HCT116 (cell line): ENCODE measurements at regions not wholly inside any gene's neighbourhood (a gene's known extent, or its start where the extent isn't known, plus 50 kb on each side); places are given as distances from the start of the nearest gene placed in this dataset.

ENCODE experiments used
- ATAC-seq: fragments of 200-7000 bp; cut with Tn5 transposase; 2 replicates; pipeline ENCODE4 v1.9.1; 2020; ENCODE audit warnings: mild to moderate bottlenecking, moderate library complexity
- BruUV-seq: library from RNA; stranded (reverse); fragments of 400-500 nt; replicated peaks from 2 replicates; lab custom pipeline; 2021; lab: Mats Ljungman, UMichigan
- CTCF ChIA-PET: fragments of 300-600 bp; sonication (Branson Sonifier 250); formaldehyde crosslinking; loops from one replicate; lab custom pipeline; 2021; ENCODE audit warnings: antibody characterized with exemption; lab: Charles Lee
- POLR2A ChIA-PET: fragments of 300-600, 350-600 bp; sonication (Branson Sonifier 250); formaldehyde crosslinking; loops from one replicate; lab custom pipeline; 2021; ENCODE audit warnings: antibody characterized with exemption; lab: Charles Lee
- RAD21 ChIA-PET, 2 experiments: fragments of 300-600 bp; sonication (Branson Sonifier 250); formaldehyde crosslinking; loops; one replicate each; lab custom pipeline; 2023; ENCODE audit warnings: low total read pairs in 2 of 2; ENCODE audit not compliant: uncharacterized antibody in 2 of 2, unreplicated experiment in 2 of 2, low non-redundant PET in 1 of 2; lab: Charles Lee
- DNase-seq: peaks from one replicate; pipeline ENCODE4 v3.0.0-alpha.2; 2010; ENCODE audit warnings: low read depth, low spot score
- H2AFZ ChIP-seq: fragments of 200-600 bp; shearing (Covaris generic), sonication (generic); 2 replicates; pipeline ENCODE4 v1.6.1; 2017; ENCODE audit warnings: low read depth, mixed run types, mixed read lengths, antibody characterized with exemption, low read length; ENCODE audit not compliant: poor library complexity, severe bottlenecking
- H3K27ac ChIP-seq: 2 replicates; pipeline ENCODE4 v1.5.1; 2012; ENCODE audit warnings: low read depth, low read length
- H3K27me3 ChIP-seq: fragments of 200-600 bp; sonication (generic); 2 replicates; pipeline ENCODE4 v1.6.1; 2016; ENCODE audit warnings: mixed run types, low read length, mixed read lengths; ENCODE audit not compliant: insufficient read depth
- H3K36me3 ChIP-seq, 2 experiments: fragments of 200-500 bp in 1 of 2; fragments of 200-600 bp in 1 of 2; sonication (Bioruptor generic) in 1 of 2; sonication (generic) in 1 of 2; 2 replicates each; pipeline versions ENCODE4 v1.5.1 to v1.6.1; 2014 to 2016; ENCODE audit warnings: low read length in 2 of 2, inconsistent platforms in 1 of 2, mixed read lengths in 1 of 2, mixed run types in 1 of 2; ENCODE audit not compliant: insufficient read depth in 2 of 2, control insufficient read depth in 1 of 2
- H3K4me1 ChIP-seq, 2 experiments: fragments of 200-600 bp in 1 of 2; sonication (generic) in 1 of 2; 2 replicates each; pipeline versions ENCODE4 v1.5.1 to v1.6.1; 2012 to 2017; ENCODE audit warnings: low read length in 2 of 2, inconsistent platforms in 1 of 2, mild to moderate bottlenecking in 1 of 2, mixed read lengths in 1 of 2, mixed run types in 1 of 2, moderate library complexity in 1 of 2; ENCODE audit not compliant: insufficient read depth in 2 of 2, control insufficient read depth in 1 of 2
- H3K4me2 ChIP-seq: fragments of 200-600 bp; sonication (generic); 2 replicates; pipeline ENCODE4 v1.6.1; 2017; ENCODE audit warnings: mixed run types, low read length, mixed read lengths
- H3K4me3 ChIP-seq, 2 experiments: fragments of 200-600 bp in 1 of 2; sonication (generic) in 1 of 2; replicated peaks in 1 of 2; 2 replicates each; pipeline ENCODE4 v1.5.1; 2011 to 2016; ENCODE audit warnings: low read length in 2 of 2, control low read depth in 1 of 2, low read depth in 1 of 2, mild to moderate bottlenecking in 1 of 2, mixed read lengths in 1 of 2, mixed run types in 1 of 2
- H3K79me2 ChIP-seq: fragments of 200-600 bp; sonication (generic); 2 replicates; pipeline ENCODE4 v1.6.1; 2017; ENCODE audit warnings: mild to moderate bottlenecking, mixed run types, low read length, moderate library complexity, mixed read lengths; ENCODE audit not compliant: insufficient read depth
- H3K9ac ChIP-seq: fragments of 200-600 bp; sonication (generic); 2 replicates; pipeline ENCODE4 v1.6.1; 2016; ENCODE audit warnings: low read length, mixed read lengths
- H3K9me2 ChIP-seq: fragments of 200-600 bp; sonication (generic), shearing (Covaris generic); 2 replicates; pipeline ENCODE4 v1.6.1; 2017; ENCODE audit warnings: mixed run types, mild to moderate bottlenecking, moderate library complexity; ENCODE audit not compliant: insufficient read depth
- H3K9me3 ChIP-seq, 2 experiments: fragments of 200-500 bp in 1 of 2; fragments of 200-600 bp in 1 of 2; sonication (Bioruptor generic) in 1 of 2; sonication (generic) in 1 of 2; 2 replicates each; pipeline ENCODE4 v1.6.1; 2014 to 2017; ENCODE audit warnings: low read length in 2 of 2, mixed read lengths in 2 of 2, inconsistent platforms in 1 of 2, low read depth in 1 of 2, mild to moderate bottlenecking in 1 of 2, mixed run types in 1 of 2, moderate library complexity in 1 of 2; ENCODE audit not compliant: control insufficient read depth in 1 of 2, insufficient read depth in 1 of 2
- H4K20me1 ChIP-seq: fragments of 200-600 bp; sonication (generic), shearing (Covaris generic); 2 replicates; pipeline ENCODE4 v1.6.1; 2017; ENCODE audit warnings: mixed run types, mild to moderate bottlenecking, moderate library complexity; ENCODE audit not compliant: insufficient read depth
- CBX3 ChIP-seq: IDR thresholded peaks from 2 replicates; pipeline ENCODE4 v1.6.1; 2012; ENCODE audit warnings: low read depth
- EGR1 ChIP-seq: IDR thresholded peaks from 2 replicates; pipeline ENCODE4 v1.6.1; 2012; ENCODE audit warnings: low read depth
- ELF1 ChIP-seq: IDR thresholded peaks from 2 replicates; pipeline ENCODE4 v1.6.1; 2012; ENCODE audit warnings: low read depth, borderline replicate concordance
- EZH2 ChIP-seq: fragments of 200-600 bp; sonication (generic); IDR thresholded peaks from 2 replicates; pipeline ENCODE4 v1.6.1; 2017; ENCODE audit warnings: antibody characterized with exemption, mixed run types
- EZH2phosphoT487 ChIP-seq: fragments of 200-600 bp; IDR thresholded peaks from 2 replicates; pipeline ENCODE4 v1.6.1; 2018; ENCODE audit warnings: antibody characterized with exemption, borderline replicate concordance
- POLR2A ChIP-seq: IDR thresholded peaks from 2 replicates; pipeline ENCODE4 v1.7.0; 2011; ENCODE audit warnings: borderline replicate concordance; ENCODE audit not compliant: insufficient read depth, insufficient read length; ENCODE audit errors: extremely low read depth
- POLR2AphosphoS5 ChIP-seq: IDR thresholded peaks from 2 replicates; pipeline ENCODE4 v1.6.1; 2011; ENCODE audit warnings: mild to moderate bottlenecking, low read depth, low read length, moderate library complexity
- SIN3A ChIP-seq: IDR thresholded peaks from 2 replicates; pipeline ENCODE4 v1.6.1; 2012; ENCODE audit warnings: low read depth
- TCF7L2 ChIP-seq: IDR thresholded peaks from 2 replicates; pipeline ENCODE4 v1.7.0; 2011; ENCODE audit warnings: borderline replicate concordance, inconsistent platforms; ENCODE audit not compliant: insufficient read depth, insufficient read length; ENCODE audit errors: extremely low read depth
- ZFX ChIP-seq: fragments of 450-650 bp; IDR thresholded peaks from 2 replicates; pipeline ENCODE4 v1.6.1; 2017
- intact Hi-C: fragments of 100-400 bp; cut with micrococcal nuclease; formaldehyde crosslinking; loops from 2 replicates; pipeline ENCODE4 v1.10.0; 2022
- TF ChIP-seq, protein P1 (sequence below), 3 experiments: fragments of 200-600 bp in 1 of 3; sonication (generic) in 1 of 3; IDR thresholded peaks in 2 of 3; conservative IDR thresholded peaks in 1 of 3; 2 replicates each; pipeline ENCODE4 v1.5.1; 2012 to 2017; ENCODE audit warnings: low read depth in 2 of 3, low read length in 2 of 3, antibody characterized with exemption in 1 of 3, borderline replicate concordance in 1 of 3, control low read depth in 1 of 3, mild to moderate bottlenecking in 1 of 3, mixed read lengths in 1 of 3, mixed run types in 1 of 3, moderate library complexity in 1 of 3; ENCODE audit not compliant: insufficient read depth in 1 of 3
- TF ChIP-seq, protein P2 (sequence below): IDR thresholded peaks from 2 replicates; pipeline ENCODE4 v1.6.1; 2011; ENCODE audit warnings: mild to moderate bottlenecking, low read length, moderate library complexity; ENCODE audit not compliant: insufficient replicate concordance; ENCODE audit errors: extremely low read depth
- TF ChIP-seq, protein P3 (sequence below): IDR thresholded peaks from 2 replicates; pipeline ENCODE4 v1.6.1; 2012

DNA sequence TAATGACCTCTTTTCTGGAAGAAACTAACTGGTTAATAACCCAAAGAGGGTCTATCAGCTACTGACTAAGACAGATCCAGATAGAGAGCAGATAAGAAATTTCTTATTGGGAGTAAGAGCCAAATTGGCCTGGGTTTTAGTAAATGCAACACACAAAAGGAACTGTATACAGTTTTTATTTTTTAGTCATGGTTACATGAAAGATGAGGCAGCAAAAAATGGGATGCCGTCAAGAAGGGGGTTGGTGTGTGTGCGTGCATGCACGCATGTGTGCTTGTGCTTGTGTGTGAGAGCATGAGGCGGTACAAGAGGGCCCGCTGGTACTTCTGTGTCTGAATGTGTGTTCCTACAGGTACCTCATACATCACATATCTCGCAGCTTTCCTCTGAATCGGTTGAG lies 466.2 kb upstream of the HNRNPA3 start:
- no peaks in the 10 kb centered on the region for H3K79me2 ChIP-seq
- H4K20me1 ChIP-seq: no peaks in the 10 kb centered on the region
- CTCF ChIA-PET: interaction anchor here (1.5 kb wide), 2 partner anchors 68 to 619 kb away, joined by 3 read pairs; no protein-coding TSS in a partner anchor
- no peak overlapping the region for H3K4me2 ChIP-seq
- H3K27ac ChIP-seq: no peak overlapping the region
- no peak for DNase-seq
- H3K27me3 ChIP-seq: peaks cover 49% of the 10 kb centered on the region
- H3K4me3 ChIP-seq: no peak overlapping the region
- RAD21 ChIA-PET: no interaction called here
- no peaks in the 10 kb centered on the region for H3K4me1 ChIP-seq
- H3K9me3 ChIP-seq: no peaks in the 10 kb centered on the region
- ATAC-seq: no peak
- no peaks in the 10 kb centered on the region for H3K36me3 ChIP-seq
- TF ChIP-seq ELF1 (no peak), EGR1 (no peak), CBX3 (no peak), POLR2A (no peak), TCF7L2 (no peak), EZH2 (no peak), POLR2AphosphoS5 (no peak), ZFX (no peak), SIN3A (no peak), EZH2phosphoT487 (no peak)
- TF ChIP-seq, protein P1, sequence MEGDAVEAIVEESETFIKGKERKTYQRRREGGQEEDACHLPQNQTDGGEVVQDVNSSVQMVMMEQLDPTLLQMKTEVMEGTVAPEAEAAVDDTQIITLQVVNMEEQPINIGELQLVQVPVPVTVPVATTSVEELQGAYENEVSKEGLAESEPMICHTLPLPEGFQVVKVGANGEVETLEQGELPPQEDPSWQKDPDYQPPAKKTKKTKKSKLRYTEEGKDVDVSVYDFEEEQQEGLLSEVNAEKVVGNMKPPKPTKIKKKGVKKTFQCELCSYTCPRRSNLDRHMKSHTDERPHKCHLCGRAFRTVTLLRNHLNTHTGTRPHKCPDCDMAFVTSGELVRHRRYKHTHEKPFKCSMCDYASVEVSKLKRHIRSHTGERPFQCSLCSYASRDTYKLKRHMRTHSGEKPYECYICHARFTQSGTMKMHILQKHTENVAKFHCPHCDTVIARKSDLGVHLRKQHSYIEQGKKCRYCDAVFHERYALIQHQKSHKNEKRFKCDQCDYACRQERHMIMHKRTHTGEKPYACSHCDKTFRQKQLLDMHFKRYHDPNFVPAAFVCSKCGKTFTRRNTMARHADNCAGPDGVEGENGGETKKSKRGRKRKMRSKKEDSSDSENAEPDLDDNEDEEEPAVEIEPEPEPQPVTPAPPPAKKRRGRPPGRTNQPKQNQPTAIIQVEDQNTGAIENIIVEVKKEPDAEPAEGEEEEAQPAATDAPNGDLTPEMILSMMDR (IDR thresholded peaks at IDR 0.05 in 2 of 3, conservative IDR thresholded peaks at IDR 0.05 in 1 of 3; ENCODE audit: borderline replicate concordance in 1 of 3, insufficient read depth in 1 of 3, low read depth in 2 of 3, low read length in 2 of 3): no peak
- TF ChIP-seq, protein P2, sequence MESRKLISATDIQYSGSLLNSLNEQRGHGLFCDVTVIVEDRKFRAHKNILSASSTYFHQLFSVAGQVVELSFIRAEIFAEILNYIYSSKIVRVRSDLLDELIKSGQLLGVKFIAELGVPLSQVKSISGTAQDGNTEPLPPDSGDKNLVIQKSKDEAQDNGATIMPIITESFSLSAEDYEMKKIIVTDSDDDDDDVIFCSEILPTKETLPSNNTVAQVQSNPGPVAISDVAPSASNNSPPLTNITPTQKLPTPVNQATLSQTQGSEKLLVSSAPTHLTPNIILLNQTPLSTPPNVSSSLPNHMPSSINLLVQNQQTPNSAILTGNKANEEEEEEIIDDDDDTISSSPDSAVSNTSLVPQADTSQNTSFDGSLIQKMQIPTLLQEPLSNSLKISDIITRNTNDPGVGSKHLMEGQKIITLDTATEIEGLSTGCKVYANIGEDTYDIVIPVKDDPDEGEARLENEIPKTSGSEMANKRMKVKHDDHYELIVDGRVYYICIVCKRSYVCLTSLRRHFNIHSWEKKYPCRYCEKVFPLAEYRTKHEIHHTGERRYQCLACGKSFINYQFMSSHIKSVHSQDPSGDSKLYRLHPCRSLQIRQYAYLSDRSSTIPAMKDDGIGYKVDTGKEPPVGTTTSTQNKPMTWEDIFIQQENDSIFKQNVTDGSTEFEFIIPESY: no peak
- TF ChIP-seq, protein P3, sequence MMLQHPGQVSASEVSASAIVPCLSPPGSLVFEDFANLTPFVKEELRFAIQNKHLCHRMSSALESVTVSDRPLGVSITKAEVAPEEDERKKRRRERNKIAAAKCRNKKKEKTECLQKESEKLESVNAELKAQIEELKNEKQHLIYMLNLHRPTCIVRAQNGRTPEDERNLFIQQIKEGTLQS: no peak
- POLR2A ChIA-PET: no interaction called here
- BruUV-seq: no TSS peak
- no peaks in the 10 kb centered on the region for H3K9me2 ChIP-seq
- intact Hi-C loops: no loop called here
- H3K9ac ChIP-seq: no peak overlapping the region
- no peak overlapping the region for H2AFZ ChIP-seq
